Endothelial cell of umbilical vein (primary cell): ENCODE measurements at regions not wholly inside any gene's neighbourhood (a gene's known extent, or its start where the extent isn't known, plus 50 kb on each side); places are given as distances from the start of the nearest gene placed in this dataset.

Source experiments
- BruUV-seq: library from RNA; stranded (reverse); fragments of 400-500 nt; replicated peaks from 2 replicates; lab custom pipeline; 2021; lab: Mats Ljungman, UMichigan
- CTCF ChIA-PET: fragments of 300-600, 350-600 bp; sonication (Branson Sonifier 250); formaldehyde crosslinking; loops from one replicate; lab custom pipeline; 2021; ENCODE audit warnings: antibody characterized with exemption, inconsistent platforms; lab: Charles Lee
- POLR2A ChIA-PET: fragments of 300-600, 350-600 bp; sonication (Branson Sonifier 250); formaldehyde crosslinking; loops from one replicate; lab custom pipeline; 2021; ENCODE audit warnings: antibody characterized with exemption, inconsistent platforms; lab: Charles Lee
- DNase-seq: peaks from one replicate; pipeline ENCODE4 v3.0.0-alpha.2; 2011; ENCODE audit warnings: low read depth, low spot score
- FAIRE-seq: peaks from 2 replicates; lab custom pipeline; 2011; peaks lifted over from hg19 to GRCh38; lab: Jason Lieb, UNC
- H2AFZ ChIP-seq: 2 replicates; pipeline ENCODE4 v1.6.0; 2012; ENCODE audit warnings: low read depth, low read length, control low read depth, inconsistent platforms
- H3K27ac ChIP-seq: 2 replicates; pipeline ENCODE4 v1.5.1; 2011; ENCODE audit warnings: low read depth, mild to moderate bottlenecking, control low read depth, low read length, moderate library complexity; ENCODE audit not compliant: insufficient read depth
- H3K27me3 ChIP-seq, 2 experiments: 2 replicates each; pipeline versions ENCODE4 v1.6.0 to v1.6.1; 2011; ENCODE audit warnings: low read length in 2 of 2, mixed read lengths in 1 of 2; ENCODE audit not compliant: control insufficient read depth in 2 of 2, insufficient read depth in 2 of 2
- H3K36me3 ChIP-seq, 2 experiments: 2 replicates in 1 of 2; 3 replicates in 1 of 2; pipeline ENCODE4 v1.5.1; 2011; ENCODE audit warnings: low read length in 2 of 2, mild to moderate bottlenecking in 1 of 2, moderate library complexity in 1 of 2; ENCODE audit not compliant: control insufficient read depth in 2 of 2, insufficient read depth in 2 of 2; ENCODE audit errors: extremely low read depth in 1 of 2
- H3K4me1 ChIP-seq: 3 replicates; pipeline ENCODE4 v1.5.1; 2011; ENCODE audit warnings: mild to moderate bottlenecking, low read length; ENCODE audit not compliant: control insufficient read depth, insufficient read depth; ENCODE audit errors: extremely low read depth
- H3K4me2 ChIP-seq: 2 replicates; pipeline ENCODE4 v1.6.1; 2011; ENCODE audit warnings: low read length, control low read depth, mixed read lengths; ENCODE audit not compliant: insufficient read depth
- H3K4me3 ChIP-seq, 3 experiments: fragments of 200-600 bp in 1 of 3; sonication (generic), shearing (Covaris generic) in 1 of 3; replicated peaks in 1 of 3; 2 replicates each; pipeline ENCODE4 v1.5.1; 2011 to 2016; ENCODE audit warnings: control low read depth in 3 of 3, low read length in 3 of 3, mild to moderate bottlenecking in 2 of 3, inconsistent platforms in 1 of 3, low read depth in 1 of 3, moderate library complexity in 1 of 3; ENCODE audit not compliant: insufficient read depth in 1 of 3
- H3K79me2 ChIP-seq: 2 replicates; pipeline ENCODE4 v1.6.0; 2012; ENCODE audit warnings: low read length, inconsistent platforms; ENCODE audit not compliant: control insufficient read depth, insufficient read depth
- H3K9ac ChIP-seq: replicated peaks from 2 replicates; pipeline ENCODE3; 2011; ENCODE audit warnings: low read length, control low read depth; ENCODE audit not compliant: insufficient read depth; ENCODE audit errors: extremely low read depth
- H3K9me1 ChIP-seq: replicated peaks from 3 replicates; pipeline ENCODE4 v1.6.0; 2011; ENCODE audit warnings: mild to moderate bottlenecking, low read length; ENCODE audit not compliant: control insufficient read depth, insufficient read depth; ENCODE audit errors: extremely low read depth
- H3K9me3 ChIP-seq: replicated peaks from 2 replicates; pipeline ENCODE4 v1.5.1; 2012; ENCODE audit warnings: low read length, inconsistent platforms; ENCODE audit not compliant: control insufficient read depth, insufficient read depth
- H4K20me1 ChIP-seq: replicated peaks from 2 replicates; pipeline ENCODE3; 2011; ENCODE audit warnings: mild to moderate bottlenecking, low read length; ENCODE audit not compliant: control insufficient read depth, insufficient read depth; ENCODE audit errors: extremely low read depth
- EZH2 ChIP-seq: IDR thresholded peaks from 2 replicates; pipeline ENCODE4 v1.6.1; 2012; ENCODE audit warnings: borderline replicate concordance, low read depth, mild to moderate bottlenecking, moderate library complexity, low read length, inconsistent platforms; ENCODE audit not compliant: severe bottlenecking
- FOS ChIP-seq: IDR thresholded peaks from 2 replicates; pipeline ENCODE4 v1.6.1; 2011; ENCODE audit warnings: mild to moderate bottlenecking, low read length, moderate library complexity, borderline replicate concordance; ENCODE audit not compliant: insufficient read depth
- GATA2 ChIP-seq: IDR thresholded peaks from 2 replicates; pipeline ENCODE4 v1.7.0; 2011; ENCODE audit warnings: low read depth, mild to moderate bottlenecking, moderate library complexity, mixed read lengths, low read length; ENCODE audit not compliant: insufficient read length, insufficient read depth
- JUN ChIP-seq: IDR thresholded peaks from 2 replicates; pipeline ENCODE4 v1.6.1; 2011; ENCODE audit warnings: borderline replicate concordance, low read depth; ENCODE audit not compliant: insufficient read length, insufficient read depth
- MYC ChIP-seq: IDR thresholded peaks from one replicate; pipeline ENCODE4 v1.6.1; 2011; ENCODE audit warnings: mild to moderate bottlenecking, low read depth, low read length
- POLR2A ChIP-seq: IDR thresholded peaks from 2 replicates; pipeline ENCODE4 v1.6.1; 2012; ENCODE audit warnings: low read depth, mild to moderate bottlenecking, control low read depth, low read length
- POLR2AphosphoS5 ChIP-seq: IDR thresholded peaks from 2 replicates; pipeline ENCODE4 v1.6.1; 2012; ENCODE audit warnings: low read depth, mild to moderate bottlenecking, control low read depth, low read length, moderate library complexity; ENCODE audit not compliant: insufficient read depth
- dilution Hi-C: fragments of 300-500 bp; cut with MboI; formaldehyde crosslinking; loops from one replicate; pipeline ENCODE4 v1.15.0; 2019; ENCODE audit warnings: low sequenced_read_pairs; ENCODE audit not compliant: extremely low pct_ligation_motif_present
- intact Hi-C: fragments of 100-400 bp; cut with micrococcal nuclease; formaldehyde crosslinking; loops from one replicate; pipeline ENCODE4 v1.10.0; 2022
- TF ChIP-seq, protein P1 (sequence below): IDR thresholded peaks from 2 replicates; pipeline ENCODE4 v1.6.1; 2011; ENCODE audit not compliant: insufficient read depth, insufficient read length
- TF ChIP-seq, protein P2 (sequence below), 2 donors: IDR thresholded peaks; 1 replicate in 1 of 2; 2 replicates in 1 of 2; pipeline ENCODE4 v1.5.1; 2011; ENCODE audit warnings: low read length in 2 of 2, mild to moderate bottlenecking in 2 of 2, moderate library complexity in 2 of 2, control low read depth in 1 of 2, inconsistent platforms in 1 of 2, low read depth in 1 of 2; ENCODE audit not compliant: insufficient read depth in 1 of 2; ENCODE audit errors: extremely low read depth in 1 of 2

DNA sequence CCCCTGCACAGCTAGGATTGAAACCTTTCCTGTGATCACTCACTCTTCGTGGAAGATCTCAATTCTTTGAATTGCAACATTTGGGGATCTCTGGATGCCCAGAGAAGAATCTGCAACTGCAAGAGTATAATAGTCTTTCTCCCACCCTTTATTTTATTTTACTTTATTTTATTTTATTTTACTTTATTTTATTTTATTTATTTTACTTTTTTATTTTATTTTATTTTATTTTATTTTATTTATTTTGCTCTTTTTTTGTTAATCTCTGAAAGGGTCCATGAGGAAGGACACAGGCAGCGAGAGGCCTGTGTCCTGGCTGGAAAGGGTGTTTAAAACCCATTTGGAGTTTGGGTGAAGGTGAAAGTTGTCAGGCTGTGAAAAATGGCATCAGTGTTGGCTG, 181.4 kb downstream of the TMEM182 start:
- FAIRE-seq = no peak
- Histone ChIP-seq H3K36me3 (no peaks in the 10 kb centered on the region), H4K20me1 (no peaks in the 10 kb centered on the region), H3K9me3 (no peaks in the 10 kb centered on the region), H3K4me1 (no peaks in the 10 kb centered on the region), H3K9ac (no peak overlapping the region), H2AFZ (no peak overlapping the region), H3K27me3 (no peaks in the 10 kb centered on the region), H3K79me2 (no peaks in the 10 kb centered on the region), H3K27ac (no peak overlapping the region), H3K9me1 (no peaks in the 10 kb centered on the region), H3K4me2 (no peak overlapping the region), H3K4me3 (no peak overlapping the region)
- ChIA-PET CTCF (no interaction called here), POLR2A (no interaction called here)
- intact Hi-C loops (no loop called here), dilution Hi-C loops (no loop called here)
- DNase-seq = no peak
- no peak for TF ChIP-seq POLR2A
- TF ChIP-seq FOS = no peak
- TF ChIP-seq, protein P1, sequence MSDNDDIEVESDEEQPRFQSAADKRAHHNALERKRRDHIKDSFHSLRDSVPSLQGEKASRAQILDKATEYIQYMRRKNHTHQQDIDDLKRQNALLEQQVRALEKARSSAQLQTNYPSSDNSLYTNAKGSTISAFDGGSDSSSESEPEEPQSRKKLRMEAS = no peak
- no peak for TF ChIP-seq JUN
- TF ChIP-seq POLR2AphosphoS5 = no peak
- no peak for TF ChIP-seq GATA2
- TF ChIP-seq, protein P2, sequence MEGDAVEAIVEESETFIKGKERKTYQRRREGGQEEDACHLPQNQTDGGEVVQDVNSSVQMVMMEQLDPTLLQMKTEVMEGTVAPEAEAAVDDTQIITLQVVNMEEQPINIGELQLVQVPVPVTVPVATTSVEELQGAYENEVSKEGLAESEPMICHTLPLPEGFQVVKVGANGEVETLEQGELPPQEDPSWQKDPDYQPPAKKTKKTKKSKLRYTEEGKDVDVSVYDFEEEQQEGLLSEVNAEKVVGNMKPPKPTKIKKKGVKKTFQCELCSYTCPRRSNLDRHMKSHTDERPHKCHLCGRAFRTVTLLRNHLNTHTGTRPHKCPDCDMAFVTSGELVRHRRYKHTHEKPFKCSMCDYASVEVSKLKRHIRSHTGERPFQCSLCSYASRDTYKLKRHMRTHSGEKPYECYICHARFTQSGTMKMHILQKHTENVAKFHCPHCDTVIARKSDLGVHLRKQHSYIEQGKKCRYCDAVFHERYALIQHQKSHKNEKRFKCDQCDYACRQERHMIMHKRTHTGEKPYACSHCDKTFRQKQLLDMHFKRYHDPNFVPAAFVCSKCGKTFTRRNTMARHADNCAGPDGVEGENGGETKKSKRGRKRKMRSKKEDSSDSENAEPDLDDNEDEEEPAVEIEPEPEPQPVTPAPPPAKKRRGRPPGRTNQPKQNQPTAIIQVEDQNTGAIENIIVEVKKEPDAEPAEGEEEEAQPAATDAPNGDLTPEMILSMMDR (IDR thresholded peaks at IDR 0.05; ENCODE audit: extremely low read depth in 1 of 2, insufficient read depth in 1 of 2, low read depth in 1 of 2, low read length in 2 of 2) = no peak
- no peak for TF ChIP-seq EZH2
- TF ChIP-seq MYC = no peak
- BruUV-seq = no TSS peak
